Spleen (tissue), 7 donors: ENCODE measurements at regions not wholly inside any gene's neighbourhood (a gene's known extent, or its start where the extent isn't known, plus 50 kb on each side); places are given as distances from the start of the nearest gene placed in this dataset.

ENCODE experiments used
- CTCF ChIP-seq, 11 experiments: fragments of 200-600 bp in 7 of 11; fragments of 450-650 bp in 4 of 11; sonication (generic) in 4 of 11; IDR thresholded peaks in 8 of 11; conservative IDR thresholded peaks in 3 of 11; 1 replicate in 7 of 11; 2 replicates in 4 of 11; pipeline versions ENCODE4 v1.4.0 to v1.8.0; 2016 to 2021; ENCODE audit warnings: antibody characterized with exemption in 11 of 11, inconsistent platforms in 4 of 11, mild to moderate bottlenecking in 1 of 11
- POLR2A ChIP-seq, 3 donors: fragments of 450-650 bp; IDR thresholded peaks; one replicate each; pipeline ENCODE4 v1.5.1; 2017; ENCODE audit warnings: antibody characterized with exemption in 3 of 3, mild to moderate bottlenecking in 1 of 3
- POLR2AphosphoS5 ChIP-seq, 3 donors: sonication (generic); formaldehyde crosslinking; IDR thresholded peaks; one replicate each; pipeline ENCODE4 v1.5.1; 2017; ENCODE audit warnings: antibody characterized with exemption in 3 of 3
- donor health status: DM: no; HTN: no; CAD: no; lungs with moderate emphysema.
- donor health status: DM: no; HTN: no; CAD: no.
- donor health status: DM: no; HTN: no; CAD: no.

- TF ChIP-seq POLR2AphosphoS5 (IDR thresholded peaks at IDR 0.05): no peak
- no peak for TF ChIP-seq CTCF (IDR thresholded peaks at IDR 0.05 in 8 of 11, conservative IDR thresholded peaks at IDR 0.05 in 3 of 11)
- TF ChIP-seq POLR2A (IDR thresholded peaks at IDR 0.05): no peak
Measured at GRCh38 chr1:65491472-65491871, 71.0 kb downstream of the LEPR start.
